ENCODE measurements at regions not wholly inside any gene's neighbourhood (a gene's known extent, or its start where the extent isn't known, plus 50 kb on each side); places are given as distances from the start of the nearest gene placed in this dataset.
A peak's percentile ranks its signal among the peaks of the same experiment; 100 is the strongest.

DNA sequence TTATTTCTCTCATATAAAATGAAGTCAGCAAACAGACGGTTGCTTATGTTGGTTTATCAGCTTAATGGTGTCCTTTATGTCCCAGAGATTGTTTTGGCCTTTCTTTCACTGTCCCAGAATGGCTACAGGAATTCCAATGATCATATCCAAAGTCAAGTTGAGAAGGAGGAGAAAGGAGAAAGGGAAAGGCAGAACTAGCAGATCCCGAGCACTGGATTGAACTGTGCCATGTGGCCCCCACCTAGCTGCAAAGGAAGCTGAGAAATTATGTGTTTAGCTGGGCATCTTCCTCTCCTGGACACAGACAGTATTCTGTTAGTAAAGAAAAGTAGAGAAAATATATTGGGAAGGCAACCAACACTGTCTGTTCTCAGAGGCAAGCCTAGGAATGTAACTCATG lies 90.7 kb upstream of the ANO4 start:
- TF ChIP-seq EZH2 (IDR thresholded peaks at IDR 0.05) (no peak), FOXP2 (optimal IDR thresholded peaks at IDR 0.05; ENCODE audit: control extremely low read depth, extremely low read length, insufficient read depth) (no peak), POLR2AphosphoS5 (IDR thresholded peaks at IDR 0.05; ENCODE audit: borderline replicate concordance, low read depth, low read length) (no peak)
- Histone ChIP-seq H3K36me3 (ENCODE audit: insufficient read depth, low read length) (no peaks in the 10 kb centered on the region), H3K9me3 (ENCODE audit: low read depth, low read length) (no peaks in the 10 kb centered on the region), H3K27ac (no peak overlapping the region), H3K4me3 (no peak overlapping the region), H3K9ac (ENCODE audit: insufficient read length) (no peak overlapping the region)
- no peak for DNase-seq (ENCODE audit: low read depth, low spot score)

DNA sequence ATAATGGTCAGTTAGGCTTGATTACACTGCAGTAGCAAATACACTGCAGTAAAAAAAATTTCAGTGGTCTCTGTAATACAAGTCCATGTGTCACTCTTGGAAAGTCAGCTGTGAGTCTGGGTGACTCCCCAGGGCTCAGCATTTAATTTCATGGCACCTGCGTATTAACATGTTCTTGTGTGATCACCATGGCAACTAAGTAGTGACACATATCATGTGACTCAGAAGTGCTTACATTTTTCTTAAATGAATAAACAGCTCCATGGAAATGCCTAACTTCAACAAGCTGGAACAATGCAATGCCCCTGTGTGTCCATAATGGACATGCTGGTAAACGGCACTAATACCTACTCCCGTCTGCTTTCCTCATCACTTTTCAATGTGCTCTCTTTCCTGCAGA lies 88.5 kb upstream of the ANO4 start:
- TF ChIP-seq POLR2AphosphoS5 (IDR thresholded peaks at IDR 0.05; ENCODE audit: borderline replicate concordance, low read depth, low read length), result no peak
- no peak for TF ChIP-seq FOXP2 (optimal IDR thresholded peaks at IDR 0.05; ENCODE audit: control extremely low read depth, extremely low read length, insufficient read depth)
- no peak for TF ChIP-seq EZH2 (IDR thresholded peaks at IDR 0.05)
- H3K36me3 ChIP-seq (ENCODE audit: insufficient read depth, low read length), result no peaks in the 10 kb centered on the region
- H3K27ac ChIP-seq, result no peak overlapping the region
- no peak for DNase-seq (ENCODE audit: low read depth, low spot score)
- H3K9ac ChIP-seq (ENCODE audit: insufficient read length), result no peak overlapping the region
- no peak overlapping the region for H3K4me3 ChIP-seq
- H3K9me3 ChIP-seq (ENCODE audit: low read depth, low read length), result no peaks in the 10 kb centered on the region

DNA sequence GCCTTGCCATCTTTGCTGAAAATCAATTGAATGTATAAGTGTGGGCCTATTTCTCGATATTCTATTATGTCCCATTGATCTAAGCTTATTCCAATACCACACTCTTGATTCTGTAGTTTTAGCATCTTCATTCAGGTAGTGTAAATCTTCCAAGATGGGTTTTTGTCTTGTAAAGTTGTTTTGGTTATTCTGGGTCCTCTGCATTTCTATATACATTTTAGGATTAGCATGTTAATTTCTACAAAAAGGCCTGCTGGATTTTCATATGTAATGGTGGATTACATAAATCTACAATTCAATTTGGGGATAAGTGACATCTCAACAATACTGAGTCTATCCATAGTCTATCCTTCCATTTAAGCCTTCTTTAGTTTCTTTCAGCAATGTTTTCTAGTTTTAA lies 86.0 kb upstream of the ANO4 start:
- TF ChIP-seq POLR2AphosphoS5 (IDR thresholded peaks at IDR 0.05; ENCODE audit: borderline replicate concordance, low read depth, low read length) (no peak), FOXP2 (optimal IDR thresholded peaks at IDR 0.05; ENCODE audit: control extremely low read depth, extremely low read length, insufficient read depth) (no peak), EZH2 (IDR thresholded peaks at IDR 0.05) (no peak)
- Histone ChIP-seq H3K27ac (no peak overlapping the region), H3K9ac (ENCODE audit: insufficient read length) (no peak overlapping the region), H3K9me3 (ENCODE audit: low read depth, low read length) (no peaks in the 10 kb centered on the region), H3K36me3 (ENCODE audit: insufficient read depth, low read length) (no peaks in the 10 kb centered on the region), H3K4me3 (no peak overlapping the region)
- DNase-seq (ENCODE audit: low read depth, low spot score), result no peak

DNA sequence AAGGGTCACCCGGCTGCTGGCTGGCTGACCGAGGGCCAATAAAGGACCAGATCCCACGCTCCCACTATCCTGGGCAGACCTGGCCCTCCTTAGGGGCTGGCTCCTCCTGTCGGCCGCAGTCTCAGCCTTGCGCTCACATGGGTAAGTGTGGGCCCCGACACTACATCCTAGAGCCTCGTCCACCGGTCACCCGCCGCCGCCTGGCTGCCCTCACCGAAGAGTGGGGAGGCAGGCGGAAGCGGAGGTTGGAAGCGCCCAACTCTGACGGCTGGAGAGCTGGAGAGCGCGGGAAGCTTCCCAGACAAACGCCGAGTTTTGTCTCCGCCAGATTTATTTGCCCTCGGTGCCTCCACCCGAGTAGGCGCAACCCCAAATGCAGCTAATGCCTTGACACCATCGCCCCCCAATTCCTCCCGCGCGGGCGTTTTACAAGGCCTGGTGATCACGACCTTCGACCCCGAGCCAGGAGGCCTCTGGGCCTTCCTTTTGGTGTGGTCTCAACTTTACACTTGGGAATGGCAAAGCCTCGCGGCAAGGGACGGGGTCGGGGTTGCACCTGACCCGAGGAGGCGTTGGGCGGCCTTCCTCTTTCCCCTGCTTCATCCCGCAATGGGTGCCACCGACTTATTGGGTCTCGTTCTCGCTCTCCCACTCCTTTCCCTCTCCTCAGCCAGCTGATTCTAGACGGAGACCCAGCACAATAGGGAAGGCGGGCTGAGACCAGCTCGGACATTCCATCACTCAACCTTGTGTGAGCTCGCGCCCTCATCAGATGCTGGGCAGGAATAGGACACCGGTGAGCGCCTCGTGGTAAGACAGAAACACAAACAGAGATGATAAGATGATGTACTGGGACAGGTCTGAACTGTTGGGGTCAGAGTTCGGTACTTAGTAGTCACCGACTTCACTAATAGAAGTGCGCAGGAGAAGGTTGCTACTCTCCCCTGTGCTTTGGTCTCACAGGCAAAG lies 78.3 kb upstream of the ANO4 start:
- no peaks in the 10 kb centered on the region for H3K36me3 ChIP-seq (ENCODE audit: insufficient read depth, low read length)
- no peak for DNase-seq (ENCODE audit: low read depth, low spot score)
- TF ChIP-seq EZH2 (IDR thresholded peaks at IDR 0.05), result no peak
- TF ChIP-seq FOXP2 (optimal IDR thresholded peaks at IDR 0.05; ENCODE audit: control extremely low read depth, extremely low read length, insufficient read depth), result no peak
- TF ChIP-seq POLR2AphosphoS5 (IDR thresholded peaks at IDR 0.05; ENCODE audit: borderline replicate concordance, low read depth, low read length), result no peak
- H3K9ac ChIP-seq (ENCODE audit: insufficient read length), result no peak overlapping the region
- no peaks in the 10 kb centered on the region for H3K9me3 ChIP-seq (ENCODE audit: low read depth, low read length)
- peak overlapping the region; percentile 78 for H3K4me3 ChIP-seq
- no peak overlapping the region for H3K27ac ChIP-seq

DNA sequence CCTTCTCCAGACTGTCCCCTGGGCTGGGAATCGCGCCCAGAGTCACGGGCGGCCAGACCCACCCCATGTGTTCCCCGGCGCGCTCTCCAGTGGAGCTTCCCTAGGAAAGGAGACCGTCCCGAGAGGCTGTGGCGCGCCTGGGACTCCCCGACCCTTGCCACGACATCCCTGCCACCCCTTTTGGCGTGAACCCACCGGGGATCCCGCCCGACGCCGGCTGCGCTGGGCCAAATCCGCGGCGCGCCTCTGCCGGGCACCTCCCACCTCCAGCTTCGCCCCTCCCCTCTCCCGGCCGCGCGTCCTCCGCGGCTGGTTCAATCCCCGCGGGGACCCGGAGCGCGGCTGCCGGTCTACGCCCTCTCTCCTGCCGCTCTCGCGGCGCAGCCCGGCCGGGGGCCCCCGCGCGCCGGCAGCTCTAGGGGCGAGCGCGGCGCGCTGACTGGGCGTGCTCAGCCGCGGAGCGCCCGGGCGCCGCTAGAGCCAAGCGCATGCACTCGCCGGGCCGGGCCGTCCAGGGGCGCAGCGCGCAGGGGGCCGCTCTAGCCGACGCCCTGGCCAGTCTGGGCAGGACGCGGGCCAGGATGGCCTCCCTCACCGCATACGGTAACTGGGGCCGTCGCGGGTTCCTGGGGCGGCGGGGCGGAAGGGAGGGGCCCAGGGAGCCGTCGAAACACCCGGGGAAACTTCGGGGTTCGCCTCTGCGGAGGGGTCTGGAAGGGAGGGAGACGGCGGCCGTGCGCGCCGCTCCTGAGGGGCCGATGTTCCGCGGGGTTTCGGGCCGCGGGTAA lies 77.4 kb upstream of the ANO4 start:
- Histone ChIP-seq H3K36me3 (ENCODE audit: insufficient read depth, low read length) (no peaks in the 10 kb centered on the region), H3K9me3 (ENCODE audit: low read depth, low read length) (no peaks in the 10 kb centered on the region), H3K4me3 (peak overlapping the region; percentile 78), H3K27ac (no peak overlapping the region), H3K9ac (ENCODE audit: insufficient read length) (no peak overlapping the region)
- TF ChIP-seq POLR2AphosphoS5 (IDR thresholded peaks at IDR 0.05; ENCODE audit: borderline replicate concordance, low read depth, low read length) (no peak), FOXP2 (optimal IDR thresholded peaks at IDR 0.05; ENCODE audit: control extremely low read depth, extremely low read length, insufficient read depth) (no peak), EZH2 (IDR thresholded peaks at IDR 0.05) (no peak)
- DNase-seq (ENCODE audit: low read depth, low spot score), result no peak

GRCh38 chr12:100717733-100718067 lies 76.9 kb upstream of the ANO4 start:
- H3K36me3 ChIP-seq (ENCODE audit: insufficient read depth, low read length), result no peaks in the 10 kb centered on the region
- no peak overlapping the region for H3K27ac ChIP-seq
- H3K4me3 ChIP-seq, result peak overlapping the region; percentile 78
- no peak for DNase-seq (ENCODE audit: low read depth, low spot score)
- H3K9ac ChIP-seq (ENCODE audit: insufficient read length), result no peak overlapping the region
- H3K9me3 ChIP-seq (ENCODE audit: low read depth, low read length), result no peaks in the 10 kb centered on the region
- no peak for TF ChIP-seq POLR2AphosphoS5 (IDR thresholded peaks at IDR 0.05; ENCODE audit: borderline replicate concordance, low read depth, low read length)

- TF ChIP-seq POLR2AphosphoS5 (IDR thresholded peaks at IDR 0.05; ENCODE audit: borderline replicate concordance, low read depth, low read length) (no peak), FOXP2 (optimal IDR thresholded peaks at IDR 0.05; ENCODE audit: control extremely low read depth, extremely low read length, insufficient read depth) (no peak), EZH2 (IDR thresholded peaks at IDR 0.05) (no peak)
- H3K4me3 ChIP-seq, result no peak overlapping the region
- DNase-seq (ENCODE audit: low read depth, low spot score), result no peak
- H3K9me3 ChIP-seq (ENCODE audit: low read depth, low read length), result no peaks in the 10 kb centered on the region
- H3K9ac ChIP-seq (ENCODE audit: insufficient read length), result no peak overlapping the region
- H3K36me3 ChIP-seq (ENCODE audit: insufficient read depth, low read length), result no peaks in the 10 kb centered on the region
- H3K27ac ChIP-seq, result no peak overlapping the region
These were observed 76.4 kb upstream of the ANO4 start for GRCh38 chr12:100718187-100718586.

- H3K9me3 ChIP-seq (ENCODE audit: low read depth, low read length), result no peaks in the 10 kb centered on the region
These were observed 74.4 kb upstream of the ANO4 start for GRCh38 chr12:100720016-100720654.

More at GRCh38 chr12:100720016-100720654, 74.4 kb upstream of the ANO4 start:
- Histone ChIP-seq H3K36me3 (ENCODE audit: insufficient read depth, low read length) (no peaks in the 10 kb centered on the region), H3K27ac (no peak overlapping the region), H3K9ac (ENCODE audit: insufficient read length) (no peak overlapping the region), H3K4me3 (no peak overlapping the region)
- no peak for DNase-seq (ENCODE audit: low read depth, low spot score)
- TF ChIP-seq FOXP2 (optimal IDR thresholded peaks at IDR 0.05; ENCODE audit: control extremely low read depth, extremely low read length, insufficient read depth) (no peak), EZH2 (IDR thresholded peaks at IDR 0.05) (no peak), POLR2AphosphoS5 (IDR thresholded peaks at IDR 0.05; ENCODE audit: borderline replicate concordance, low read depth, low read length) (no peak)

Data from SK-N-MC (cell line).